Activated CD4-positive, alpha-beta T cell treated with anti-CD3 and anti-CD28 coated beads for 24 hours (primary cell): ENCODE measurements at regions not wholly inside any gene's neighbourhood (a gene's known extent, or its start where the extent isn't known, plus 50 kb on each side); places are given as distances from the start of the nearest gene placed in this dataset.

ENCODE experiments used
- DNase-seq, 2 donors: peaks; one replicate each; pipeline ENCODE4 v3.0.0-alpha.2; 2020; ENCODE audit warnings: low read depth in 2 of 2

DNA sequence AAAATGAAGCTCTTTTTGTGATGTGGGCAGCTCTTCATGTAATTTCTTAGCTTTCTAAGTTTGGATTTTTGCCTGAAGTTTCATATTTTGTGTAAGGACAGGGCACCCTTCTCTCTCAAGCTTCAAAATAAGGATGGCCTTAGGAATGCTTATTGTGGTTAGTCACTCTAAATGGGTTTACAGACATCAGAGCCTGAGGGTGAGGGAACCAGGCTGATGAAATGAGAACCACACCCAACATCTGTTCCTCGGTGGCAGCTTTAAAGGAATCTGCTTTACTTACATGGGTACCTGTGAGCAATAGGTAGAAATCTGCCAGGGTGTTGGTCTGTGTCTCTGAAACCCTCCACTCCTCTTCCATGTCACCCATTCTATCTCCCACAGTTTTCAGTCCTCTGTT is 174.3 kb downstream of the EMX2 start:
- DNase-seq, result no peak

- no peak for DNase-seq
These were observed 176.7 kb downstream of the EMX2 start for GRCh38 chr10:117718986-117719920.

GRCh38 chr10:117720931-117721835 is 178.6 kb downstream of the EMX2 start:
- DNase-seq, result no peak

DNA sequence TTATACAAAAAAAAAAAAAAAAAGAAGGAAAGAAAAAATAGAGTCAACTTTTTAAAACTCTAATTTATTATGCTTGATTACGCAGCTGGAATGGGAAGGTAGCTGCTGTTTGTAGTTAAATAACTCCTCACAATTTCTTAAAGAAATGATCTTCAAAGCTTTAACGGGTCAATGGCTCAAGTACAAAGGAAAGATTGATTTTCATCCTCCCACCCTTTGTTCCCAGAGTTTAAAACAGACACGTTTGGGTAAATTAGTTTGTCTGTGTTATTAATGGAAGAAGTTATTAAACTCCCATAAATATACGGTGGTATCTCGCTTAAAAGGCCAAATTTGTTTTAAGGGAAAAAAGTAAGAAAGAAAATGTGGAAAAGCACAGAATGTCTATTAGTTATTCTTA is 179.3 kb downstream of the EMX2 start:
- no peak for DNase-seq

DNA sequence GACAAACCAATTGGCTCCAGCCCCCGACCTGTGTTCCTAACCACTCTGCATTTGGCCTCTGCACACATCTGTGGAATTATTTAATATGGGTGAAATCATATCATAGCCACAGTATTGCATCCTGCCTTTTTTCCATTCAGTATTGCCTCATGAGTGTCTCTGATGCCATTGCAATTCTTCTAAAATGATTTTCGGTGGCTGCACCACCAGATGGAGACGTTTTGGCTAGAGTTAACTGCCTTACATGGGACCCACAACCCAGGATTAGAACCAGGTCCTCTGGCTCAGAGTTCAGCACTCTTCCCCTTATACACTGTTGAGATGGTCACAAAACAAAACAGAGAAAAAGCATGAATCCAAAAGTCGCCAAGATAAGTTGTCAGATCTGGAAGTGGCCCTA is 180.8 kb downstream of the EMX2 start:
- no peak for DNase-seq

GRCh38 chr10:117725993-117726392 is 183.4 kb downstream of the EMX2 start:
- DNase-seq, result no peak

GRCh38 chr10:117726596-117727295 is 184.2 kb downstream of the EMX2 start:
- DNase-seq, result no peak

- DNase-seq, result no peak
These were observed 184.9 kb downstream of the EMX2 start for GRCh38 chr10:117727421-117727820.

- DNase-seq, result no peak
These were observed 185.5 kb downstream of the EMX2 start for GRCh38 chr10:117728087-117728486.

GRCh38 chr10:117729156-117729555 is 186.6 kb downstream of the EMX2 start:
- no peak for DNase-seq

DNA sequence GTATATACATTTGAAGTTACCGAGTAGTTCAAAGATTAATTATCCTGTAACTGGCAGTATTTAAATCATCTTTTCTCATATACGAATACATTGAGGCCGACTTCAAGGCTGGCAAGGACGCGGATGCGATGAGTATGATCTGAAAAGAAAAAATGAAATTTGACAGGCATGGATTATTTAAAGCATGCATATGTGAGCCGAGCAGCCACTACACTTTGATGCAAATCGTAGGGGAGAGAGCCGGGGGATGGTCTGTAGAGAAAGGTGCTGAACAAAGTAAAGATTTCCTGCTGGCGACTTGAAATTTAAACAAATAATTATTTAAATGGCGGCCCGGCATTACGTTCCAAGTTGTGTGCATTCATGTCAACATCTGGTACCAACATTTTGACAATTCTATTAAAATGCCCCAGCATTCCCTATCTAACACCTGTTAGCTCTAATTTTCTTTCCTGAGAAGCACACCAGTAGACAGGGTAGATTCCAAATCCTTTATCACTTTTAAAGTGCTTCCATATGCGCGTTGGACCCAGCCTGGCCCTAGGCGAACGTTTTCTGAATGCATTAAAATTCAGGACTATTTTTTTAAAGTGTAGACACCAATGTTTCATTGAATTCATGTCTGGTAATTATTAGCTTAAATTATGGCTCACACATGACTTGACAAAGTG is 188.7 kb downstream of the EMX2 start:
- no peak for DNase-seq

- no peak for DNase-seq
These were observed 192.3 kb downstream of the EMX2 start for GRCh38 chr10:117734731-117735405.

DNA sequence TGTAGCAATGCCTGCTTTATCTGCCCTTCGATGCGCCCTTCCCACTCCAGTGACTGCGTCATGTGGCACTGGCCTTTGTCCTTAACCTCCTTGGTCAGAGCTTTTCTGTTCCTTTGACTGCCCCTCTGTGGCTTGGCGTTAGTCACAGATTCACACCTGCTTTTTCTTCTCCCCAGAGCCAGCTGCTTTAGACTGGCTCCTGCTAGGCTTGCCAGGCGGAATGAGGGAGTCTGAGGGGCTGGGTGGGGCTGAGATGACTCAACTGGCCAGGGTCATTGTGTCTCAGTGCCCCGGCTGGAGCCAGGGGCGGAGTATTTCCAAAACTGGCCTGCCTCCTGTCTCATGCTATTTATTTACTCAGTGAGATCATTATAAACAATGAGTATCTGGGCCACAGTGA is 194.1 kb downstream of the EMX2 start:
- DNase-seq, result no peak

- DNase-seq, result no peak
These were observed 197.5 kb downstream of the EMX2 start for GRCh38 chr10:117740088-117740487.

DNA sequence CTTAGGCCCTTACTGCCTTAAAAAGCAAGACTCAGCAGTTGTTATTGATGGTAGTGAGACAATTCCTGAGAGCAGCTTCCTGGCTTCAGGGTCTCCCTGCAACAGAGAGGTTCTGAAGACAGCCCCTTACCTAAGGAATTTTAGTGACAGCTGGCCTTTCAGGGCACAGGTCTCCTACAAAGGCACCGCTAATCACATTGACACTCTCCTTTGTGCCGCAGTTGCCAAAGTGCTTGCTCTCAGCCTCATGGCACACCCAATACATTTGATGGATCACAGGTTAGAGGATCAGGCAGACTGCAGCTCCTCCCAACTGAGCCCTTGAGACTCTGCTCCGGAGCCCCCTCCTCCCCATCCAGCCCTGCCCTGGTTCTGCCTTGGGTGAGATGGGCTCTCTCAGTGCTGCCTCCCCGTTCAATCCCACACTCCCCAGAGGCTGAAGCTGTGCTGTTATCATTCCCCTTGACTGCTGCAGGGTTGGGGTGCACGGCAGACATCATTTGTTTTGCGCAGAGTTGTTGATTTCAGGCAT is 198.2 kb downstream of the EMX2 start:
- no peak for DNase-seq

GRCh38 chr10:117741524-117741923 is 199.0 kb downstream of the EMX2 start:
- no peak for DNase-seq

DNA sequence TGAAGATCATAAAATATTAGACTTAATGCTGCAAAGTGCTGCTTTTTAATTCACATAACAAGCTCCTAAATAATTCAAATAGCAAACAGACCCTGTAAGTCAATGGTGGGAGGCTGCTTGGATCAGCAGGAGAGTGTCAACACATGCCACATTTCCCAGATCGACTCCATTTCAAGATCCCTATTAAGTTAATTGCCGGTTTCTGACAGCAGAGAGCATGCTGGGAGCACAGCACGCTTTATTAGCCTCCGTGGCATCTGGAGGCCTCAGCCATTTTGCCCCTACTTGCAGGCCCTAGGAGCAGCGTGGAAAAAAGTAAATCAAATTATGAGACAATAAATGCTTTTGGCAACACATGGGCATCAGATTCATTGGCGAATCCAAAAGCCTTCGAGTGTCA is 201.0 kb downstream of the EMX2 start:
- DNase-seq, result no peak

- no peak for DNase-seq
These were observed 202.8 kb downstream of the EMX2 start for GRCh38 chr10:117745301-117745700.

DNA sequence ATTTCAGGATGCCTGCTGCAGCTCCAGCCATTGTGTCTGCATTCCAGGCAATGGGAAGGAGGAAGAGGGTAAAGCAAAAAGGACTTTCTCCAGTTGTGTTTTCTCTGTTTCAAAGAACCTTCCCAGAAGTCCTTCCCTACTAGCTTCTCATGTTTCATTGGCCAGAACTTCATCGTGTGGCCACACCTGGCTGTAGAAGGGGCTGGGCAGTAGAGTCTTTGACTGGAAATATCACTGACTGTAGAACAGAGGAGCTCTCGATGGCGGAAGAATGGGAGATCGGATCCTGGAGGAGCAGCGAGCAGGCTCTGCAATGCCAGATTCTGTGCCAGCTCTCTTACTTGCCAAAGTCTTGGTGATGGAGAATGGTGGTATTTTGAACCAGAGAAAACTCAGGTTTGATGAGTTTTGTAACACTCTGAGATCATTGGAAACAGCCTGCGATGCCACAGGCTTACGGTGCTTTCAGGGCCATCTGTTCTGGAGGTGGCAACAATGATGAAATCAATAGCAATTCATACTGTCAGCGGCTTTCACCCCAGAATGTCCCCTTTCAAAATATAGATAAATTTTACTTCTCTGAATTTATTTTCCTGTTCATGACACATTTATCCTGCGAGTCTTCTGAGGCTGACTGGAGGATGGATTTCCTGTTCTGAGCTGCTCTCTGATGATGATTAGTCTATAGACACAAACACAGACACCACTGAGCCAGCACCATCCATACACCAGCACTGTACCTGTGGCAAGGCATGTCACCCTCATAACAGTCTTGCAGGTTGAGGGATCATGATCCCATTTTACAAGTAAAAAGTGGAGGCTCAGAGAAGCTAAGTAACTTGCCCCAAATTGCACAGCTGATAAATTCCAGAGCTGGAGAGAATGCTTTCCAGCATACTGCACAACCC is 204.2 kb downstream of the EMX2 start:
- no peak for DNase-seq

DNA sequence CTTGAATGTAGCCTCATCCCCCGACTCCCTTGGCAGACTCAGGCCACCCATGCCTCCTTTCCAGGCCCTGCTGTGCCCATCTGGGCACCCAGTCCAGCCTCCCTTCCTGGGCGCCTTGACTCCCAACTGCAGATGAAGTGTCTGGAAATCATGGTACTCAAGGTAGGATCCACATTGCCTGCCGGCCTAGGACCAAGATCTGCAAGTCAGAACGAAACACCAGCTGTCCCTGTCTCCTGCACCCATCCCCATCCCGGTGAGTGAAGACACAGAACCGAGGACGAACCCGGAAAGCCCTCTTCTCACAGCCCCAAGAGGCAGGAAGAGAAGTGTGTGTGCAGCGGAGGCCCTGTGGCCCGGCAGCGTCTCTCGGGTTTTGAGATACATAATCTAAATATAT is 205.1 kb downstream of the EMX2 start:
- no peak for DNase-seq
